ENCODE measurements at regions not wholly inside any gene's neighbourhood (a gene's known extent, or its start where the extent isn't known, plus 50 kb on each side); places are given as distances from the start of the nearest gene placed in this dataset.

DNA sequence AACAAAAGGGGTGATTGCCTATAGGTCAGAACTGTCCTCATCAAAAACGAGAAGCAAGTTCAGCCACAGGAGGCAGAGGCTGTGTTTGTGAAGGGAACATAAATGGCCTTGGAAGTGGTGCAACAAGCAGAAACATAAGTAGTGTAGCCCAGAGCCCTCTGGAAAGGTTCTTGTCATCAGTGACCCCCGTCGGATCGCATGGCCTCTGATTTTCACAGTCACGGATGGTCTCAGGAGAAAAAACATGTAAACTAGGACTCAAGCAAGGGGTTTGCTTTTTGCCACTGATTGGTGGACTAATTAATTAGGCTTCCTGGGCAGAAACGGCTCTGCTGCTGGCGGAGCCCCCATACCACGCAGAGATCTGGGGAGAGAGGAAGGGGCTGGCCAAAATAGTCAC, 496.5 kb upstream of the MKI67 start:
- TF ChIP-seq, protein P1, sequence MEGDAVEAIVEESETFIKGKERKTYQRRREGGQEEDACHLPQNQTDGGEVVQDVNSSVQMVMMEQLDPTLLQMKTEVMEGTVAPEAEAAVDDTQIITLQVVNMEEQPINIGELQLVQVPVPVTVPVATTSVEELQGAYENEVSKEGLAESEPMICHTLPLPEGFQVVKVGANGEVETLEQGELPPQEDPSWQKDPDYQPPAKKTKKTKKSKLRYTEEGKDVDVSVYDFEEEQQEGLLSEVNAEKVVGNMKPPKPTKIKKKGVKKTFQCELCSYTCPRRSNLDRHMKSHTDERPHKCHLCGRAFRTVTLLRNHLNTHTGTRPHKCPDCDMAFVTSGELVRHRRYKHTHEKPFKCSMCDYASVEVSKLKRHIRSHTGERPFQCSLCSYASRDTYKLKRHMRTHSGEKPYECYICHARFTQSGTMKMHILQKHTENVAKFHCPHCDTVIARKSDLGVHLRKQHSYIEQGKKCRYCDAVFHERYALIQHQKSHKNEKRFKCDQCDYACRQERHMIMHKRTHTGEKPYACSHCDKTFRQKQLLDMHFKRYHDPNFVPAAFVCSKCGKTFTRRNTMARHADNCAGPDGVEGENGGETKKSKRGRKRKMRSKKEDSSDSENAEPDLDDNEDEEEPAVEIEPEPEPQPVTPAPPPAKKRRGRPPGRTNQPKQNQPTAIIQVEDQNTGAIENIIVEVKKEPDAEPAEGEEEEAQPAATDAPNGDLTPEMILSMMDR (IDR thresholded peaks at IDR 0.05): no peak
- no peak for TF ChIP-seq POLR2A (IDR thresholded peaks at IDR 0.05)

Measured in lower leg skin (tissue), 3 donors.